Vagina (tissue), 2 donors: ENCODE measurements at regions not wholly inside any gene's neighbourhood (a gene's known extent, or its start where the extent isn't known, plus 50 kb on each side); places are given as distances from the start of the nearest gene placed in this dataset.

ENCODE experiments used
- CTCF ChIP-seq, 3 experiments: fragments of 450-650 bp in 2 of 3; fragments of 200-600 bp in 1 of 3; sonication (generic) in 1 of 3; IDR thresholded peaks; one replicate each; pipeline ENCODE4 v1.5.1; 2017 to 2019; ENCODE audit warnings: antibody characterized with exemption in 3 of 3, mild to moderate bottlenecking in 2 of 3, moderate library complexity in 2 of 3
- POLR2A ChIP-seq, 2 donors: fragments of 450-650 bp; IDR thresholded peaks; one replicate each; pipeline ENCODE4 v1.6.1; 2017; ENCODE audit warnings: antibody characterized with exemption in 2 of 2, mild to moderate bottlenecking in 2 of 2, moderate library complexity in 2 of 2
- POLR2AphosphoS5 ChIP-seq, 2 donors: sonication (generic); formaldehyde crosslinking; IDR thresholded peaks; one replicate each; pipeline ENCODE4 v1.9.0; 2017; ENCODE audit warnings: antibody characterized with exemption in 2 of 2, mild to moderate bottlenecking in 2 of 2, low read depth in 1 of 2; ENCODE audit not compliant: insufficient read depth in 1 of 2

GRCh38 chr2:204451766-204452165 is 93.5 kb upstream of the PARD3B start:
- TF ChIP-seq CTCF (IDR thresholded peaks at IDR 0.05) = no peak
- TF ChIP-seq POLR2A (IDR thresholded peaks at IDR 0.05) = no peak
- no peak for TF ChIP-seq POLR2AphosphoS5 (IDR thresholded peaks at IDR 0.05; ENCODE audit: insufficient read depth in 1 of 2, low read depth in 1 of 2)
